Endothelial cell of umbilical vein (primary cell): ENCODE measurements at regions not wholly inside any gene's neighbourhood (a gene's known extent, or its start where the extent isn't known, plus 50 kb on each side); places are given as distances from the start of the nearest gene placed in this dataset.

ENCODE experiments used
- BruUV-seq: library from RNA; stranded (reverse); fragments of 400-500 nt; replicated peaks from 2 replicates; lab custom pipeline; 2021; lab: Mats Ljungman, UMichigan
- CTCF ChIA-PET: fragments of 300-600, 350-600 bp; sonication (Branson Sonifier 250); formaldehyde crosslinking; loops from one replicate; lab custom pipeline; 2021; ENCODE audit warnings: antibody characterized with exemption, inconsistent platforms; lab: Charles Lee
- POLR2A ChIA-PET: fragments of 300-600, 350-600 bp; sonication (Branson Sonifier 250); formaldehyde crosslinking; loops from one replicate; lab custom pipeline; 2021; ENCODE audit warnings: antibody characterized with exemption, inconsistent platforms; lab: Charles Lee
- DNase-seq: peaks from one replicate; pipeline ENCODE4 v3.0.0-alpha.2; 2011; ENCODE audit warnings: low read depth, low spot score
- FAIRE-seq: peaks from 2 replicates; lab custom pipeline; 2011; peaks lifted over from hg19 to GRCh38; lab: Jason Lieb, UNC
- H2AFZ ChIP-seq: 2 replicates; pipeline ENCODE4 v1.6.0; 2012; ENCODE audit warnings: low read depth, low read length, control low read depth, inconsistent platforms
- H3K27ac ChIP-seq: 2 replicates; pipeline ENCODE4 v1.5.1; 2011; ENCODE audit warnings: low read depth, mild to moderate bottlenecking, control low read depth, low read length, moderate library complexity; ENCODE audit not compliant: insufficient read depth
- H3K27me3 ChIP-seq, 2 experiments: 2 replicates each; pipeline versions ENCODE4 v1.6.0 to v1.6.1; 2011; ENCODE audit warnings: low read length in 2 of 2, mixed read lengths in 1 of 2; ENCODE audit not compliant: control insufficient read depth in 2 of 2, insufficient read depth in 2 of 2
- H3K36me3 ChIP-seq, 2 experiments: 2 replicates in 1 of 2; 3 replicates in 1 of 2; pipeline ENCODE4 v1.5.1; 2011; ENCODE audit warnings: low read length in 2 of 2, mild to moderate bottlenecking in 1 of 2, moderate library complexity in 1 of 2; ENCODE audit not compliant: control insufficient read depth in 2 of 2, insufficient read depth in 2 of 2; ENCODE audit errors: extremely low read depth in 1 of 2
- H3K4me1 ChIP-seq: 3 replicates; pipeline ENCODE4 v1.5.1; 2011; ENCODE audit warnings: mild to moderate bottlenecking, low read length; ENCODE audit not compliant: control insufficient read depth, insufficient read depth; ENCODE audit errors: extremely low read depth
- H3K4me2 ChIP-seq: 2 replicates; pipeline ENCODE4 v1.6.1; 2011; ENCODE audit warnings: low read length, control low read depth, mixed read lengths; ENCODE audit not compliant: insufficient read depth
- H3K4me3 ChIP-seq, 3 experiments: fragments of 200-600 bp in 1 of 3; sonication (generic), shearing (Covaris generic) in 1 of 3; replicated peaks in 1 of 3; 2 replicates each; pipeline ENCODE4 v1.5.1; 2011 to 2016; ENCODE audit warnings: control low read depth in 3 of 3, low read length in 3 of 3, mild to moderate bottlenecking in 2 of 3, inconsistent platforms in 1 of 3, low read depth in 1 of 3, moderate library complexity in 1 of 3; ENCODE audit not compliant: insufficient read depth in 1 of 3
- H3K79me2 ChIP-seq: 2 replicates; pipeline ENCODE4 v1.6.0; 2012; ENCODE audit warnings: low read length, inconsistent platforms; ENCODE audit not compliant: control insufficient read depth, insufficient read depth
- H3K9ac ChIP-seq: replicated peaks from 2 replicates; pipeline ENCODE3; 2011; ENCODE audit warnings: low read length, control low read depth; ENCODE audit not compliant: insufficient read depth; ENCODE audit errors: extremely low read depth
- H3K9me1 ChIP-seq: replicated peaks from 3 replicates; pipeline ENCODE4 v1.6.0; 2011; ENCODE audit warnings: mild to moderate bottlenecking, low read length; ENCODE audit not compliant: control insufficient read depth, insufficient read depth; ENCODE audit errors: extremely low read depth
- H3K9me3 ChIP-seq: replicated peaks from 2 replicates; pipeline ENCODE4 v1.5.1; 2012; ENCODE audit warnings: low read length, inconsistent platforms; ENCODE audit not compliant: control insufficient read depth, insufficient read depth
- H4K20me1 ChIP-seq: replicated peaks from 2 replicates; pipeline ENCODE3; 2011; ENCODE audit warnings: mild to moderate bottlenecking, low read length; ENCODE audit not compliant: control insufficient read depth, insufficient read depth; ENCODE audit errors: extremely low read depth
- CTCF ChIP-seq, 2 donors: IDR thresholded peaks; 1 replicate in 1 of 2; 2 replicates in 1 of 2; pipeline ENCODE4 v1.5.1; 2011; ENCODE audit warnings: low read length in 2 of 2, mild to moderate bottlenecking in 2 of 2, moderate library complexity in 2 of 2, control low read depth in 1 of 2, inconsistent platforms in 1 of 2, low read depth in 1 of 2; ENCODE audit not compliant: insufficient read depth in 1 of 2; ENCODE audit errors: extremely low read depth in 1 of 2
- EZH2 ChIP-seq: IDR thresholded peaks from 2 replicates; pipeline ENCODE4 v1.6.1; 2012; ENCODE audit warnings: borderline replicate concordance, low read depth, mild to moderate bottlenecking, moderate library complexity, low read length, inconsistent platforms; ENCODE audit not compliant: severe bottlenecking
- FOS ChIP-seq: IDR thresholded peaks from 2 replicates; pipeline ENCODE4 v1.6.1; 2011; ENCODE audit warnings: mild to moderate bottlenecking, low read length, moderate library complexity, borderline replicate concordance; ENCODE audit not compliant: insufficient read depth
- GATA2 ChIP-seq: IDR thresholded peaks from 2 replicates; pipeline ENCODE4 v1.7.0; 2011; ENCODE audit warnings: low read depth, mild to moderate bottlenecking, moderate library complexity, mixed read lengths, low read length; ENCODE audit not compliant: insufficient read length, insufficient read depth
- JUN ChIP-seq: IDR thresholded peaks from 2 replicates; pipeline ENCODE4 v1.6.1; 2011; ENCODE audit warnings: borderline replicate concordance, low read depth; ENCODE audit not compliant: insufficient read length, insufficient read depth
- MYC ChIP-seq: IDR thresholded peaks from one replicate; pipeline ENCODE4 v1.6.1; 2011; ENCODE audit warnings: mild to moderate bottlenecking, low read depth, low read length
- POLR2A ChIP-seq: IDR thresholded peaks from 2 replicates; pipeline ENCODE4 v1.6.1; 2012; ENCODE audit warnings: low read depth, mild to moderate bottlenecking, control low read depth, low read length
- POLR2AphosphoS5 ChIP-seq: IDR thresholded peaks from 2 replicates; pipeline ENCODE4 v1.6.1; 2012; ENCODE audit warnings: low read depth, mild to moderate bottlenecking, control low read depth, low read length, moderate library complexity; ENCODE audit not compliant: insufficient read depth
- dilution Hi-C: fragments of 300-500 bp; cut with MboI; formaldehyde crosslinking; loops from one replicate; pipeline ENCODE4 v1.15.0; 2019; ENCODE audit warnings: low sequenced_read_pairs; ENCODE audit not compliant: extremely low pct_ligation_motif_present
- intact Hi-C: fragments of 100-400 bp; cut with micrococcal nuclease; formaldehyde crosslinking; loops from one replicate; pipeline ENCODE4 v1.10.0; 2022
- TF ChIP-seq, protein P1 (sequence below): IDR thresholded peaks from 2 replicates; pipeline ENCODE4 v1.6.1; 2011; ENCODE audit not compliant: insufficient read depth, insufficient read length

DNA sequence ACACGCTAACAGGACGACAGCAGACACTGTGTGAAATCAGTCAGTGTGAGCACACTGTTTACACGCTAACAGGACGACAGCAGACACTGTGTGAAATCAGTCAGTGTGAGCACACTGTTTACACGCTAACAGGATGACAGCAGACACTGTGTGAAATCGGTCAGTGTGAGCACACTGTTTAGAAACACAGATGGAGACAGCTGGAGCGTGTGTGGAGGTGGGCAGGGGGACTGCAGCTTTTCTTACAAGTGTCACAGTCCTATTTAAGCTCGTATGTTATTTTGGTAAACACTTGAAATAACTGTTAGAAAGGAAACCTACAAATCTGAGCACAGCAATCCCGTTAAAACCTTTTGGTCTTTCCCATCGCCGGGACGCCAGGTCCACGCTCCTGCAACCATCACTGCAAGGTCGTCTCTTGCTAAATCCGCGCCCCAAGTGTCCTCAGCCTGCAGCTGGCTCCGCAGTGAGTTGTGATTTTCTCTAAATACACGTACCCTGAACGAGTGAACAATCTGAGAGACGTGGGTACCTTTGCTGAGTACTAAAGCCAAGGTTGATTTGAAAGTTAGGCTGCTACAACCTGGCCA, 58.9 kb upstream of the CTDP1 start:
- BruUV-seq, result no TSS peak
- H4K20me1 ChIP-seq, result no peaks in the 10 kb centered on the region
- DNase-seq, result no peak
- no peak overlapping the region for H3K9ac ChIP-seq
- intact Hi-C loops, result no loop called here
- no peak for TF ChIP-seq CTCF (IDR thresholded peaks at IDR 0.05; ENCODE audit: extremely low read depth in 1 of 2, insufficient read depth in 1 of 2, low read depth in 1 of 2, low read length in 2 of 2)
- TF ChIP-seq EZH2, result no peak
- TF ChIP-seq MYC, result no peak
- TF ChIP-seq, protein P1, sequence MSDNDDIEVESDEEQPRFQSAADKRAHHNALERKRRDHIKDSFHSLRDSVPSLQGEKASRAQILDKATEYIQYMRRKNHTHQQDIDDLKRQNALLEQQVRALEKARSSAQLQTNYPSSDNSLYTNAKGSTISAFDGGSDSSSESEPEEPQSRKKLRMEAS, result no peak
- no peak for TF ChIP-seq JUN
- TF ChIP-seq GATA2, result no peak
- TF ChIP-seq POLR2AphosphoS5, result no peak
- no peak for TF ChIP-seq POLR2A
- TF ChIP-seq FOS, result no peak
- peaks cover 10% of the 10 kb centered on the region for H3K4me1 ChIP-seq
- no peak overlapping the region for H3K4me2 ChIP-seq
- H2AFZ ChIP-seq, result no peak overlapping the region
- ChIA-PET CTCF (no interaction called here), POLR2A (no interaction called here)
- no peaks in the 10 kb centered on the region for H3K9me3 ChIP-seq
- dilution Hi-C loops, result no loop called here
- H3K36me3 ChIP-seq, result no peaks in the 10 kb centered on the region
- no peak overlapping the region for H3K4me3 ChIP-seq
- H3K27ac ChIP-seq, result no peak overlapping the region
- H3K9me1 ChIP-seq, result no peaks in the 10 kb centered on the region
- peaks cover 0 to 2% of the 10 kb centered on the region in 2 experiments for H3K27me3 ChIP-seq
- no peak for FAIRE-seq
- no peaks in the 10 kb centered on the region for H3K79me2 ChIP-seq
